B cell (primary cell): ENCODE measurements at regions not wholly inside any gene's neighbourhood (a gene's known extent, or its start where the extent isn't known, plus 50 kb on each side); places are given as distances from the start of the nearest gene placed in this dataset.

Experiments
- EZH2 ChIP-seq: IDR thresholded peaks from 2 replicates; pipeline ENCODE4 v1.6.1; 2012; ENCODE audit warnings: borderline replicate concordance, low read depth, mild to moderate bottlenecking, moderate library complexity, low read length; ENCODE audit not compliant: insufficient read depth, poor library complexity, severe bottlenecking
- TF ChIP-seq, protein P1 (sequence below): fragments of 200-600 bp; IDR thresholded peaks from one replicate; pipeline ENCODE4 v1.8.0; 2022; ENCODE audit warnings: antibody characterized with exemption, mild to moderate bottlenecking

DNA sequence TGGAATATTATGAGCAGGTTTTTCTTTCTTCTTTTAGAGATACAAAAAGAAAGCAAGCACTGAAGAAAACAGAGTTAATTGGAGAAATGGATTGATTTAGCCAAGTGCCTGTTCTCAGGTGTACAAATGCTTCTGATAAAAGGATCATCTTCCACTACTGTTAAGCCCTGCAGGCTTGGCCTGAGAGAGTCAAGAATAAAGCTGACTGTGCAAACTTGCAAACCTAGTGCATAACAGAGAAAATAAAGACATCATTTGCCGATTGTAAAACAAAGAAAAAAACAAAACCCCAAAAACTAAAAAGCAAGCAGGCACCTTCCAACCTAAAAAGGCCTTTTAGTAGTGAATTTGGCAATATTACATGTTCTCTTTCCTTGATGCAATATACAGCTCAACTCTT, 78.0 kb upstream of the CCDC80 start:
- TF ChIP-seq, protein P1, sequence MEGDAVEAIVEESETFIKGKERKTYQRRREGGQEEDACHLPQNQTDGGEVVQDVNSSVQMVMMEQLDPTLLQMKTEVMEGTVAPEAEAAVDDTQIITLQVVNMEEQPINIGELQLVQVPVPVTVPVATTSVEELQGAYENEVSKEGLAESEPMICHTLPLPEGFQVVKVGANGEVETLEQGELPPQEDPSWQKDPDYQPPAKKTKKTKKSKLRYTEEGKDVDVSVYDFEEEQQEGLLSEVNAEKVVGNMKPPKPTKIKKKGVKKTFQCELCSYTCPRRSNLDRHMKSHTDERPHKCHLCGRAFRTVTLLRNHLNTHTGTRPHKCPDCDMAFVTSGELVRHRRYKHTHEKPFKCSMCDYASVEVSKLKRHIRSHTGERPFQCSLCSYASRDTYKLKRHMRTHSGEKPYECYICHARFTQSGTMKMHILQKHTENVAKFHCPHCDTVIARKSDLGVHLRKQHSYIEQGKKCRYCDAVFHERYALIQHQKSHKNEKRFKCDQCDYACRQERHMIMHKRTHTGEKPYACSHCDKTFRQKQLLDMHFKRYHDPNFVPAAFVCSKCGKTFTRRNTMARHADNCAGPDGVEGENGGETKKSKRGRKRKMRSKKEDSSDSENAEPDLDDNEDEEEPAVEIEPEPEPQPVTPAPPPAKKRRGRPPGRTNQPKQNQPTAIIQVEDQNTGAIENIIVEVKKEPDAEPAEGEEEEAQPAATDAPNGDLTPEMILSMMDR: no peak
- TF ChIP-seq EZH2: no peak
